H1 (cell line): ENCODE measurements at regions not wholly inside any gene's neighbourhood (a gene's known extent, or its start where the extent isn't known, plus 50 kb on each side); places are given as distances from the start of the nearest gene placed in this dataset.

Experiments used
- CHD7 ChIP-seq: fragments of 300-600 bp; sonication (generic); IDR thresholded peaks from 2 replicates; pipeline ENCODE4 v1.7.1; 2012; ENCODE audit warnings: low read length, moderate library complexity, mild to moderate bottlenecking, inconsistent platforms; ENCODE audit not compliant: insufficient replicate concordance
- EGR1 ChIP-seq: IDR thresholded peaks from 2 replicates; pipeline ENCODE4 v1.6.1; 2011; ENCODE audit warnings: low read depth, low read length, borderline replicate concordance
- POU5F1 ChIP-seq: IDR thresholded peaks from 2 replicates; pipeline ENCODE4 v1.6.1; 2011; ENCODE audit warnings: low read depth, mild to moderate bottlenecking, low read length, moderate library complexity
- TBP ChIP-seq: IDR thresholded peaks from 2 replicates; pipeline ENCODE4 v1.6.1; 2011; ENCODE audit warnings: low read depth, low read length, improper control_type of control experiment
- TEAD4 ChIP-seq: IDR thresholded peaks from 2 replicates; pipeline ENCODE4 v1.6.1; 2012; ENCODE audit warnings: low read depth, low read length, inconsistent platforms, mixed read lengths
- ZNF274 ChIP-seq: IDR thresholded peaks from 2 replicates; pipeline ENCODE4 v1.7.0; 2012; ENCODE audit warnings: low read length, borderline replicate concordance; ENCODE audit errors: extremely low read depth

GRCh38 chr15:85316244-85316934, 64.0 kb upstream of the AKAP13 start (continued):
- TF ChIP-seq CHD7 = no peak
- no peak for TF ChIP-seq POU5F1
- TF ChIP-seq TEAD4 = no peak
- no peak for TF ChIP-seq TBP
- TF ChIP-seq ZNF274 = no peak
- TF ChIP-seq EGR1 = no peak
